DMS153 (cell line): ENCODE measurements at regions not wholly inside any gene's neighbourhood (a gene's known extent, or its start where the extent isn't known, plus 50 kb on each side); places are given as distances from the start of the nearest gene placed in this dataset.
"Not testable (repeated sequence)": the region's sequence is repeated elsewhere in the genome, so short reads cannot be mapped to it uniquely, and the experiment has no call there.

Experiments
- DNase-seq: peaks from one replicate; lab custom pipeline; 2025; lab: John Stamatoyannopoulos, UW

DNA sequence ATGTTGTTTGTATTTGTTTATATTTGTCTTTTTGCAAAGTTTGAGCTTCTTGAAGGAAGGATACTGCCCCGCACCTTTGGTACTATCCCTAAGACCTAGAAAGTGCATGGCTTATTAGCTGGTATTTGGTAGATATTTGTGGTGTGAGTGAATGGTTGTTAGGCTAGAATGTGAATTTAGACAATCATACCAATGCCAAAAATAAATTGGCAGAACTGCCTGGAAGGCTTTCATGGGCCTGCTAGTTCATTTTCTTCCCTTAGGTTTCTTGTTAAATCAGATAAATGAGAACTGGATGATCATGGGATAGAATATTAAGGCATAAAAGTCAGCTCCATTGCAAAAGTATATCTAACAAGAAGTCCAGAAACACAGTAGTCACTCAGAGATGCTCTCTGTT is 147.5 kb upstream of the TSLP start:
- DNase-seq: no peak

DNA sequence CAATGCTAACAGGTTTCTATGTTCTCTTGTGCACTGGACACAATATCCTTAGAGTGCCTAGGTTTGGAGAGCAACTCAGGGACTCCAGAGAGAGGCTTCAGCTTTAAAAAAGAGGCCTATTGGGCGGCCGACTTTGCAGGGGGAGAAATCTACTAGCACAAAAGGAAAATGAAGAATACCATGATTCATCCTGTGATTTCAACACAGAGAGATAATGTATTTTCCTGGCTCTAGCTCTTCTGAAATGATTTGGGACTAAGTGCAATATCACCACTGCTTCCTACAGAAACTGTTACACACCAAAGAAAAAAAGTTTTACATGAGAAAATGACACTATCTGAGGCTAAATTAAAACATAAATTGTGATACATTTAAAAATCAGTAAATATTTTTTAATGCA is 146.1 kb upstream of the TSLP start:
- DNase-seq: no peak

DNA sequence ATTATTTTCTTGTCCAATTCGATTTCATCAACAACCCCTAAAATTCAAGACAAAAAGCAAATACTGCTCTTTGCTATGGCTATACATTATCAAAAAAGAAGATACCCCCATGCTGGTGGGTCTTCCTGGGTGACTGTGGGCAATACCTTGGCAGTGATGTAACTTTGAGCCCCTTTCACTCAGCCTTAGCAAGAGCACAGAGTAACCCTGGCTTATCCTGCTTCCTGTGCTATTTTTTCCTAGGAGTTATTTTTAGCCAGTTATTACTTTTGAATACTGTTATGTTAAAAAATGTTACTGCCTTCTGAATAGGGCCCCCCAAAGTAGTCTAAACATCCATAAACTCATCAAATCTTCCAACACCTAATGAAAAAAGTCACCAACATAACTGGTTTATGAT is 145.6 kb upstream of the TSLP start:
- no peak for DNase-seq

DNA sequence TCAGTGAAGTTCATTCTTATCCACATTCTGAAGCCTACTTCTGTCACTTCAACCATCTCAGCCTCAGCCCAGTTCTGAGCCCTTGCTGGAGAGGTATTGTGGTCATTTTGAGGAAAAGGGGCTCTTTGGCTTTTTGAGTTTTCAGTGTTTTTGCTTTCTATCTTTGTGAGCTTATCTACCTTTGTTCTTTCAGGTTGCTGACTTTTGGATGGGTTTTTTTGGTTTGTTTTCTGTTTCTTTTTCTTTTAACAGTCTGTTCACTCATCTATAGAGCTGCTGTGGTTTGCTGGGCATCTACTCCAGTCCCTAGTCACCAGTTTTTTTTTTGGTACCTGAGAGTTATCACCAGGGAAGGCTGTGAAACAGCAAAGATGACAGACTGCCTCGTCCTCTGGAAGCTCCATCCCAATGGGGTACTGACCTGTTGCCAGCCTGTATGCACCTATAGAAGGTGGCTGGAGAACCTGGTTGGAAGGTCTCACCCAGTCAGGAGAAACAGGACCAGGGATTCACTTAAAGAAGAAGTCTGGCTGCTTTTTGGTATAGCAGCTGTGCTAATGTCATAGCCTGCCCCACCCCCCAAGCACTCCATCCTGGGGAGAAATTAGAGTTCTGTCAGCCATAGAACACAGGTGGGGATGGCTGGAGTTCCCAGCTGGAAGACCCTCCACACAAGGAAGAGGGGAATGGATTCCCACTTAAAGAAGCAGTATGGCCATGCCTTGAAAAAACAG is 138.6 kb upstream of the TSLP start:
- DNase-seq: no peak

DNA sequence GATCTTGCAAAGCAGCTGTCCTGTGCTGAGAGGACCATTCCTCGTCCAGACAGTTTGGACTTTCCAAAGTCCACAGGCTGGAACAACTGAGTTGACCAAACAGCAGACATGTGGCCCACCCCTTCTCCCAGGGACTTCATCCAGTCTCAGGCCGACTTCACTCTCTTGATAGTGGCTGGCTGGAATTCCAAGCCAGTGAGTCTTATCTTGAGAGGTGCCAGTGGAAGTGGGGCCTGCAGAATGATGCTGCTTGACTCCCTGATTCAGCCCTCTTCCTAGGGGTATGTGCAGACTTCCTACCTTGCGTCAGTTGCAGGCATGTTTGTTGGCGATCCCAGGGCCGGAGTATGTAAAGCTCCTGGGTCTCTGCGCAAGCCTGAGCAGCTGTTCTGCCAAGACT is 131.4 kb upstream of the TSLP start:
- no peak for DNase-seq

DNA sequence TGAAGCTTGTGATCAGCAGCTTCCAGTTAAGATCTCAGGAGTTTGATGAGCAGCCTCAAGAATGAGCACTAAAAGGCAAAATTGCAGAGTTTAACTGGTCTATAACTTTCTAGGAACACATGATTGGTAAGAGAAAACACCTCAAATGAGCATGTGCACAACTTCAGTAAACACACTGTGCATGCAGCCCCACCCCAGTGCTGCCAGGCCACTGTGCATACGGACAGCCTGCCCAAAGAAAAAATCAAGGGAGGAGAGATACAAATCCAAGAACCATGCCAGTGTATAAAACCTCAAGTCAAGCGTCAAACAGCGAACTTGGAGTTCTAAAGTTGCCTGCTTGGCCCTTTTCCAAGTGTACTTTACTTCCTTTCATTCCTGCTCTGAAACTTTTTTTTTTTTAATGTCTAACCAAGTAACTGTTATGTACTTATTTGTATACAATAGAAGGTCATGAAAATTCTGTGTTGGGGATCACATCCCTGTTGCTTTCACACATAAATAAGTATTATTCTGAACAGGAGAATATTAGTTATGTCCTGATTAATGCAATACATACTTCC is 125.6 kb upstream of the TSLP start:
- DNase-seq: no peak

DNA sequence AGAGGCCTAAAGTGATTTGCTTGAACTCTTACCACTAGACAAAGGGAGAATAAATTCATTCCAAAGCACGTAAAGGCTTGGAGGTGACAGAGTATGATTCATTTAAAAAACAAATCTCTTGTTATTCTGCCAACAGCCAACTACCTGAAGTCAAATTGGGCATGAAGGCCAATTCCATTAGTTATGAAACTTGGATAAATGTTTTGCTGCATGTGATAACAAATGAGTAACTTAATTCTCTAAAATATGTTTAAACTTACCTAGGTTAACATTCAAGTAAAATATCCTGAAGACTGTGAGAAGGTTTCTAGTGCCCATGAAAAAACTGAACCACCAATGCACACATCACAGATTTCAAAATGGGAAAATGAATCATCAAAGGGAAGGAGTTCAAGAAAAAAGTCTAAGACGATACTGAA is 120.1 kb upstream of the TSLP start:
- DNase-seq: no peak

DNA sequence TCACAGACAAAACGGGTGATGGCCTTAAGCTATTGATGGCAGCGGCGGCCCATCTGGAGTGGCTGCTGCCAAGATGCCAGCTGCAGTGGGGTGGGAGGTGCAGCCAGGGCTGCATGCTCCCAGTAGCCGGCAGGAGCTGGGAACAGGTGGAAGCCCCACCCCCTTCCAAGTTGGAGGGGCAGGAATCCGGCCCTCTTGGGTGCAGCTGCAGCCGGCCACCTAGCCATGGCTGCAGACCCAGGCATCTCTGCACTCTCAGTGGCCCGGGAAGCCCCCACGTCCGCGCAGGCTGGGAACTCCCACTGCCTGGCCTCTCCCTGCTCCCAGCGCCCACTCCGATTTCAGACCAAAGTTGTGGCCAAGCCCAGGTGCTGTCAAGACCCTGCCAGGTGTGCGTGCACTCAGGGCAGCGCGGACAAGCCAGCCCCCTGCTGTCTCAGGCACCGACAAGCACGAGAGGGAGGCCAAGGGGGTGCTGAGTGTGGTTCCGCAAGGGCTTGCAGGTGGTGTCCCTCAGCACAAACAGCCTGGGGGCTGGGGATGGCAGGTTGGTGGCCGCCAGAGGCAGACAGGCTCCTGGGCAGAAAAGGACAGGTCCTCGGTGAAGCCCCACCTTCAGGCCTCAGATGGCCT is 115.1 kb upstream of the TSLP start:
- DNase-seq: no peak

DNA sequence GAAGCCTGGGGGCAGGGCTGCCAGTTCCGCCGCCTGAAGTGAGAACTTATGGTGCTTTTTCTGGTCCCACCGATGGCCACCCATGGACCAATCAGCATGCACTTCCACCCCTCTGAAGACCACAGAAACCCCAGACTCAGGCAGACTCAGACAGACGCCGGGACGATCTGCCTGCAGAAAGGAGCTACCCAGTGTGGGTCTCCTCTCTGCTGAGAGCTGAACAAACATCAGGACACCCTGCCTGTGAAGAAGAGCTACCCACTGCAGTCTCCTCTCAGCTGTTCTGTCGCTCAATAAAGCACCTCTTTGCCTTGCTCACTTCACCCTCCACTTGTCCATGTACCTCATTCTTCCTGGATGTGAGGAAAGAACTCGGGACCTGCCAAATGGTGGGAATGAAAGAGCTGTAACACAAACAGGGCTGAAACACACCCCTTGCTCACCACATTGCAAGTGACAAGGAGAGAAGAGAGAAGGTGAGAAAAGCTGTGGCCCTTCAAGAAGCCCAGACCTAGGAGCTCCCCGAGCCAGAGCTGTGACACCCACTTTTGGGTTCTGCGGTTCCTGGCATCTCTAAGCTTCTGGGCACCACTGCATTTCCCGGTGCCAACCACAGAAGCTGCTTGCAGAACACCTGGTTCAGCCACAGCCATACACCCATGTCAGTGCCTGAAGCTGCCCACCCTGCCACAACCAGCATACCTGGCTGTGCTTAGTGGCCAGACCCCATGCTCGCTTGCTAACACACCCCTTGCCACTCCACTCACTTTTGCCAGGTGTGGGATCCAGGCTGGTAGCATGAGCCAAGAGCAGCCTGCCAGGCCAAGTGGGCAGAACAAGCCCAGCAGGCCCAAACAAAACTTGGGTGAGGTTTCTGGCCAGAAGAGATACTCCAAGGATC is 114.3 kb upstream of the TSLP start:
- DNase-seq: no peak

DNA sequence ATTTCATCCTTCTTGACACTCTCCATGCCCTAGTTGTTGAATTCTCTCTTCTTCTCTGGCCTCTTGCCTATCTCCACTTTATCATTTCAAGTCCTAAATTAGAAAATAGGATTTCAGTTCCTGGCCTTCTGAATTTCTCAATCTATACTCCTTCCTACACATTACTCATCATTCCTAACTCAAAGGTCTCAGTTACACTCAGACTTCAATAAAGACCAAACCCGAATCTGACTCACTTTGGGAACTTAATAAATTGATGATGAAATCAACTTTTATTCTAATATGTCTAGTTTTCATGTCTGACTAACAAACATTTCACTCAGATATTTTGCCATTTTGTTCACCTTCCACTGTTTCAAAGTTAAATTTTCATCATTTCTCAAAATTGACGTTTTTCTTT is 113.6 kb upstream of the TSLP start:
- DNase-seq: no peak

DNA sequence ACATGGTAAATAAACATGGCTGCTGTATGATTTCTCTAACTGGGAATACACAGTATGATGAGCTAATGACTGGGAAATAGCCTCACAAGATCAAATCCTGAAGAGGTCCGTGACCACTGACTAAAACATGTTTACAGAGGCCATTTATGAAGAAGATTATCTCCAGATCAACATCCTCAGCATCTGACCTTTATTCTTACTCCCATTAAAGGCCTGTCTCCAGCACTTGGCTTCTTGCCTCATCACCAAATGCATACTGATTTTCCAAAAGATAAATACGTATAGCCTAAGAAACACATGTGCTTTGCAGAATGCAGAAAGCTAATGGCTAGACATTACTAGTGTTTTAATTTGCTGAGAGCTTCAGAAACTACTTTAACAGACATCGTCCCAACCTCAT is 108.0 kb upstream of the TSLP start:
- no peak for DNase-seq

DNA sequence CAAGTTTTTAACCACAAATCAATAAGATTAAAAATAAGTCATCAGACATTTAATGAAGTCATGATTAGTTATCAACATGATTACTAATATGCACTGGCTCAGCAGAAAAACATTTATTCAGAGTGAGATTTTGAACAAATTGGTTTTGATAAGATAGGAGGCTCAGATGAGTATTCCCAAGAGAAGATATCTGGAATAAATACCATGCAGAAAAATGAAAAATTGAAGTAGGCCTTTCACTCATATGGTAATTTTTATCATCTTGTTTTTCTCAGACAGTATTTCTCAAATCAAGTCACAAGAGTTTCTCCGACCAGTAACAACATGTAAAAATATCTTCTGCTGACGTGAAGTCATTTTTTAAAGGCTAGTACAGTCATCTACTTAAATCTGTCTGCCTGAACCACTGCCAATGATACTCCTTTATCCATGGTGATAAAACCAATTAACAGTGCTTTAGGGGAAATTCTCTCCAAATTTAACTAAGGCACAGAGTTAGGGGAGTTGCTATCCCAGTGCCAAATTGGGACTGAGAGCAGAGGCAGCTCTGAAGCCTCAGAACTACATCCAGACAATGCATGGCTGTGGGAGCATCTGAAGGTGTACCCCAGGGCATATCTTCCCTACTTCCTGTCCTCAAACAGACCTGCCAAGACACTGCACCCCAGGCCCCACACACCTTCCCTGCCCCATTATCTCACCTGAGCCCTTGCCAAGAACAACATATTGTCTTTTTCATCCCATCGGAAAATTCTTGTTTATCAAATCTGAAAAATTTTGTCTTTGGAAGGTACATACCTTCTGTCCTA is 105.5 kb upstream of the TSLP start:
- no peak for DNase-seq

DNA sequence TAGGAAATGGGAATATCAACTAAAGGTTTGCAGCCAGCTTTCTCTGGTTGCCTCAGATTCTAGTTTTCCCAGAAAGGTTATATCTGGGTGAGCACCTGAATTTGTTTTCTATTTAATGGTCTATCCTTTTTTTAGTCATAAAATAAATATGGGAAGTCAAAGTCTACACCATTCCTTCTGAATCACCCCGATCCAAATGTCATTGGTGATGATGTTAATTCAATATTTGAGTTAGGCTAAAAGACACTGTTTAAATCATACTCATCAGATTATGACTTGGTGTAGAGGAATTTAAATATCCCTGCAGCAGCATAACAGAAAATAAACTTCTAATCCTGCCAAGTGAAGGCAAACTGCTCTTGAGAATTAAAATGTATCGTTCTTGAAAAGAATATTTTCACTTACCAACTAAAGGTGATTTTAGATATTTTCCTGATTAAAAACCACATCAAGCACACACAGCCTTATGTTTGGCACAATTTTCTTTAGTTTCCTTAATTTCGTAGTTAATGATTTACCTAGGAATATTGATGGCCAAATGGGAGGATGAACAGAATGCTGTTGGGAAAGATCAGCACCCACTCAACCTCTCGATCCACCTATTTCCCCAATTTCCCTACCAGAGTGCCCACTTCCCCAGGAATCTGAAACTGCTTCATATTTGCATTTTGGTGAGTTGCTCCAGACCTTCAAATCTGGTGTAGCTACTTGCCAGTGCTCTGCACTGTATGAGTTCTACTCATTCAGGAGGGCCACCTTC is 103.1 kb upstream of the TSLP start:
- no peak for DNase-seq

DNA sequence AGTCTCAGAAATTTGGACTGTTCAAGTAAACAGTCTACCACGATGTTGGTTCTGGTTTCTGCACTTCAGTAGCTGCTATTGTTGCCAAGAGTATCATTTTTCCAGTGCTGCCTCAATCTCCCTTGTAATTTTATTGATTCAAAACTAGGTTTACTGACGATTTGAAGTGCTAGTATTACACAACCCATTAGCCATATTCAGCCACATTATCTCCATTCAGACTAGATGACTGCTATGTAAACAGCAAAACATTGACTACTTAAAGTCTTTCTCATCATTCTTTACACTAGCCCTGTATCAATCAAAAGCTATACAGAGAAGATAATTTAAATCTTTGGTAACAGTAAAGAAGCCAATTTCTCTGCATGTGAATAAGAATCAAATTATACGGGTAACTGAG is 102.0 kb upstream of the TSLP start:
- no peak for DNase-seq

DNA sequence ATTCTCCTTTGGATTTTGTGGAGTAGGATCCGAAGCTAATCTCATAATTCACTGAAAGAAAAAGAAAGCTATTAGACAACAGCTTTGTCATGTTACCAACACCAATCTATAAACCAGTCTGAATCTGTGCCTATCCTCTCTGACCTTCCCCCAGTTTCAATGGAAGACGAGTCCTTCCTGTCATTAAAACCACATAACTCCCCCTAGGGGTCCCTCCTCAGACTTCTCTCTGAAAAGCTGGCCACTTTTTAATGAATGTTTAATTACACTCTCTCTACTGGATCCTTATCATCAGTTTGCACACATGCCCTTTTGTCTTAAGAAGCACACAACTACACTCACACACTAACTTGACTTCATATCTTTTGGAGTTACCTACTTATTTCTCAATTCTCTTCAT is 98.0 kb upstream of the TSLP start:
- DNase-seq: no peak

DNA sequence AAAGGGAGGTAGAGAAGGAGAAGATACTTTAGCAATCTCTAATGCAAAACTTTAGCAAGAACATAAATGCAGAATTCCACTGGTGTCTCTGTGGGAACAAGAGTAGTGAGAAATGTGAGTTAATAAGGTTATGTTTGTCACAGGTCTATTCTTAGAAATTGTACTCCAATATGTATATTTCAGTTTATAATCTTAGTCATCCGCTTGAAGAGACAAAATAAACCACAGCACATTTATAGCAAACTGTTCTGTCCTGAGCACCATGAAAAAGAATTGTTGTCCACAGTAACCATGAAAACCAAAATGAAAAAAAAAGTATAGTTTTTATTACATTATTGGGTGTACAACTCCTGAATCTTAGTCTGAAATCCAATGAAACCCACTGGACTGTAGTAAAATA is 93.6 kb upstream of the TSLP start:
- no peak for DNase-seq

DNA sequence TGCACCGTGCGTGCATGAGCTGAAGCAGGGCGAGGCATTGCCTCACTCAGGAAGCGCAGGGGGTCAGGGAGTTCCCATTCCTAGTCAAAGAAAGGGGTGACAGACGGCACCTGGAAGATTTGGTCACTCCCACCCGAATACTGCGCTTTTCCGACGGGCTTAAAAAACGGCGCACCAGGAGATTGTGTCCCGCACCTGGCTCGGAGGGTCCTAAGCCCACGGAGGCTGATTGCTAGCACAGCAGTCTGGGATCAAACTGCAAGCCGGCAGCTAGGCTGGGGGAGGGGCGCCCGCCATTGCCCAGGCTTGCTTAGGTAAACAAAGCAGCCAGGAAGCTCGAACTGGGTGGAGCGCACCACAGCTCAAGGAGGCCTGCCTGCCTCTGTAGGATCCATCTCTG is 85.6 kb upstream of the TSLP start:
- not testable (repeated sequence) for DNase-seq

DNA sequence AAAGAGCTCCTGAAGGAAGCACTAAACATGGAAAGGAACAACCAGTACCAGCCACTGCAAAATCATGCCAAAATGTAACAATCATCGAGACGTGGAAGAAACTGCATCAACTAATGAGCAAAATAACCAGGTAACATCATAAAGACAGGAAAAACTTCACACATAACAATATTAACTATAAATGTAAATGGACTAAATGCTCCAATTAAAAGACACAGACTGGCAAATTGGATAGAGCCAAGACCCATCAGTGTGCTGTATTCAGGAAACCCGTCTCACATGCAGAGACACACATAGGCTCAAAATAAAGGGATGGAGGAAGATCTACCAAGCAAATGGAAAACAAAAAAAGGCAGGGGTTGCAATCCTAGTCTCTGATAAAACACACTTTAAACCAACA is 83.9 kb upstream of the TSLP start:
- not testable (repeated sequence) for DNase-seq

DNA sequence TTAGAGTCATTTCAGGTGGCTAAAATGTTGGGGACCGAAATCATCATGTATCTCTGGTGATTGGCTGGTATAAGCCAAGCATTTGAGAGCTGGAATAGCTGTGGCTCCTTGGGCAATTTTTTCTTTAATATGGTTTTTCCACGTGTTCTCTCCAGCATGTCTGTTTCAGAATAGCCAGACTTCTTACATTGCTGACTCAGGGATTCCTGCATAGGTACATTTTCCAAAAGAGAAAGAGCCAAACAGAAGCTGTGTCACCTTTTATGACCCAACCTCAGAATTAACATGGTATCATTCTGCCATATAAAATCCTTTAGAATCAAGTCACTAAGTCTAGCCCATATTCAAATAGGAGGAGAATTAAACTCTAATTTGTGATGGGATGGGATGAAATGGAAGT is 74.8 kb upstream of the TSLP start:
- no peak for DNase-seq

DNA sequence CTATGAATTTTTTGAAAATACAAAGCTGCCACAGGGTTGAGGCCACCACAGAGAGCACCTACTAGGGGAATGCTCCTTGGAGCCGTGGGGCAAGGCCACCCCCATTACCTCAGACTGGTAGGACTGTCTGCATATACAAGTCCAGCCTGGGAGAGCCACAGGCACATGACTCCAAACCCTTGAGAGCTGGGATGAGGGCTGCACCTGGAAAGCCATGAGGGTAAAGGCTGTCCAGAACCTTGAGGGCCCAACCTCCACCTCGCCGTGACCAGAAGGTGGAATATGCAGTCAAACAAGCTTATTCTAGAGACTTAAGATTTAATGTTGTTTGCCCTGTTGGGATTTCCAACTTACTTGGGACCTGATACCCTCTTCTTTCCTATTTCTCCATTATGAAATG is 69.5 kb upstream of the TSLP start:
- no peak for DNase-seq

DNA sequence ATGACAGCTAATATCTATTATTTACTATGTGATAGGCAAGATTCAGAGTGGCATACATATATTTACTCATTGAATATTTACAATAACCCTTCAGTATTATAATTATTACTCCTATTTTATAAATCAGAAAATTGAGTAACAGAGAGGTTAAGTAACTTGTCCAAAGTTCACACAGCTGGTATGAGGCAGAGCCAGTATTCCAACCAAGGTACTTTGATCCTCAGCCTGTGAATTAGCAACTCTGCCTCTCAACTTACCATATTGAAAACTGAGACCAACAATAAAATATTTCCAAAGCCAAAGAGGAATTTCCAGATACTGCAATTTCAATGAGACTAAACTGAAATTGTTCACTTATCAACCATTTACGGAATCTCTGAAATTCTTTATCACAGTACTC is 67.9 kb upstream of the TSLP start:
- DNase-seq: no peak
